LNCaP clone FGC (cell line): ENCODE measurements at regions not wholly inside any gene's neighbourhood (a gene's known extent, or its start where the extent isn't known, plus 50 kb on each side); places are given as distances from the start of the nearest gene placed in this dataset.

ENCODE experiments used
- DNase-seq: peaks from one replicate; pipeline ENCODE4 v3.0.0-alpha.2; 2011; ENCODE audit warnings: low read depth
- H3K4me3 ChIP-seq: 2 replicates; pipeline ENCODE4 v1.5.1; 2011; ENCODE audit warnings: mild to moderate bottlenecking, low read depth, low read length, control low read depth
- TF ChIP-seq, protein P1 (sequence below): IDR thresholded peaks from 2 replicates; pipeline ENCODE4 v1.5.1; 2012; ENCODE audit warnings: mild to moderate bottlenecking; ENCODE audit not compliant: control insufficient read depth, insufficient read depth; ENCODE audit errors: extremely low read depth

DNA sequence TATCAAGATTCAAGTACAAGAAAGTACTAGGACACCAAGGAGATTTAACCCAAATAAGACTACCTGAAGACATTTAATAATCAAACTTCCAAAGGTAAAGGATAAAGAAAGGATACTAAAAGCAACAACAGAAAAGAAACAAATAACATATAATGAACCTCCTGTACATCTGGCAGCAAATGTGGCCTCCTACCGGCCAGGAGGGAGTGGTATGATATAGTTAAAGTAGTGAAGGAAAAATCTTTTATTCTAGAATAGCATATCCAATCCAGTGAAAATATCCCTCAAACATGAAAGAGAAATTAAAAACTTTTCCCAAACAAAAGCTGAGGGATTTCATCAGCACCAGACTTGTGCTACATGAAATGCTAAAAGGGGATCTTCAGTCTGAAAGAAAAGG lies 104.7 kb upstream of the GUCY1A2 start:
- no peak overlapping the region for H3K4me3 ChIP-seq
- TF ChIP-seq, protein P1, sequence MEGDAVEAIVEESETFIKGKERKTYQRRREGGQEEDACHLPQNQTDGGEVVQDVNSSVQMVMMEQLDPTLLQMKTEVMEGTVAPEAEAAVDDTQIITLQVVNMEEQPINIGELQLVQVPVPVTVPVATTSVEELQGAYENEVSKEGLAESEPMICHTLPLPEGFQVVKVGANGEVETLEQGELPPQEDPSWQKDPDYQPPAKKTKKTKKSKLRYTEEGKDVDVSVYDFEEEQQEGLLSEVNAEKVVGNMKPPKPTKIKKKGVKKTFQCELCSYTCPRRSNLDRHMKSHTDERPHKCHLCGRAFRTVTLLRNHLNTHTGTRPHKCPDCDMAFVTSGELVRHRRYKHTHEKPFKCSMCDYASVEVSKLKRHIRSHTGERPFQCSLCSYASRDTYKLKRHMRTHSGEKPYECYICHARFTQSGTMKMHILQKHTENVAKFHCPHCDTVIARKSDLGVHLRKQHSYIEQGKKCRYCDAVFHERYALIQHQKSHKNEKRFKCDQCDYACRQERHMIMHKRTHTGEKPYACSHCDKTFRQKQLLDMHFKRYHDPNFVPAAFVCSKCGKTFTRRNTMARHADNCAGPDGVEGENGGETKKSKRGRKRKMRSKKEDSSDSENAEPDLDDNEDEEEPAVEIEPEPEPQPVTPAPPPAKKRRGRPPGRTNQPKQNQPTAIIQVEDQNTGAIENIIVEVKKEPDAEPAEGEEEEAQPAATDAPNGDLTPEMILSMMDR, result peak; percentile 26; the same call in 1 of the 2 replicates
- no peak for DNase-seq

DNA sequence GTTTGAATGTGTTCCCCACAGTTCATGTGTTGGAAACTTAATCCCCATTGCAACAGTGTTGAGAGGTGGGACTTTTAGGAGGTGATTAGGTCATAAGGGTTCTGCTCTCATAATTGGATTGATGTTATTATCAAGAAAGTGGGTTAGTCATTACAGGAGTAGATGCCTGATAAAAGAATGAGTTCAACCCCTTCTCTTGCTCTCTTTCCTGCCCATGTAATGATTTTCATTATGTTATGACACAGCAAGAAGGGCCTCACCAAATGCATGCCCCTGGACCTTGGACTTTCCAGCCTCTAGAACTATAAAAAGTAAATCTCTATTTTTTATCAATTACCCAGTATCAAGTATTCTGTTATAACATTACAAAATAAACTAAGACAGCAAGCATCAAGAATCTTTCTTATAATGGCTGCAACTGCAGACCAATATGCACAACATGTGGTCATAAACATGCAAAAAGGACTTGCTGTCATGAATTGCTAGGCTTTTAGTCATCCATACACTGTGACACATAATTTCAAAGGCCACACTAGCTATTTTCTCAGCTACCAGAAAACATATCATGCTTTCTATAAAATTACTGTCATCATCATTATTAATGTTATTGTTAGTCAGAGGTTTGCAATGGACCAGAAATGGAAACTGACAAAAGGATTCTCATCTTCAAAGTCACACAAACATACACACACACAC lies 99.9 kb upstream of the GUCY1A2 start:
- TF ChIP-seq, protein P1, result no peak
- no peak overlapping the region for H3K4me3 ChIP-seq
- DNase-seq, result no peak

- no peak for DNase-seq
- H3K4me3 ChIP-seq, result no peak overlapping the region
- TF ChIP-seq, protein P1, result no peak
These were observed 98.1 kb upstream of the GUCY1A2 start for GRCh38 chr11:107116358-107116757.

DNA sequence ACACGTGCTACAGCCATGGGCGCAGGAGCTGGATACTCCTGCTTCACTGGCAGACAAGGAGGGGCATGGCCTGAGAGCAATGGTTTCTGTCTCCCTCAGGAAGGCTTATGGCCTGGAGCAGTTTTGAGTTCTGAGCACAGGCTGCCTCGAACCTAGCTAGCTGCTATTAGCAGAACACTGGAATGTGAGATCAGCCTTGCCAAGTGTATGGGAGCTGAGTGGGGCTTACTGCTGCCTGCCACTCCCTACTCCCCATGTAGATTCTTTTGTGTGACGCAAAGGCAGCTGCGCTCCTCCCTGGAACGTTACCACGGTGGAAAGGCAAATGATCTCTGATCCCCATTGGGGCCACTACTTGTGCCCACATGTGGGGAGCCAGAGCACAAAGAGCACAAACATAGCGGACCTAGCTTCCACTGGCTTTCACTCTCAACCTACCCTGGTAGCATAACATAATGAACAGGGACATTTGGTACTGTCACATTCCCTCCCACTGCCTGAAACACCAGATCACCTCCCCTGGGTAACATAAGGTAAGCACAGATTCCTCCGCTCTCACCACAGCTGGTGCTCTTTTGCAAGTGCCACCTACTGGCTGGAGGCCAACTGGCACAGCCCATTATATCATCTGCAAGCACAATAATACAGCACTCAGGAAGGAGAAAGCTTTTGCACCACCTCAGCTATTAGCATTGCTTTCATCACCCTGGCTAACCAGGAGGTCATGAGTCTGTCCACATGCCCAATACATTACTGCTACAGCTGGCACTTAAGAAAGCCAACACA lies 84.6 kb upstream of the GUCY1A2 start:
- DNase-seq, result peak; percentile 39
- TF ChIP-seq, protein P1, result no peak
- H3K4me3 ChIP-seq, result no peak overlapping the region

GRCh38 chr11:107092667-107093066 lies 74.4 kb upstream of the GUCY1A2 start:
- TF ChIP-seq, protein P1, result no peak
- H3K4me3 ChIP-seq, result no peak overlapping the region
- DNase-seq, result no peak

DNA sequence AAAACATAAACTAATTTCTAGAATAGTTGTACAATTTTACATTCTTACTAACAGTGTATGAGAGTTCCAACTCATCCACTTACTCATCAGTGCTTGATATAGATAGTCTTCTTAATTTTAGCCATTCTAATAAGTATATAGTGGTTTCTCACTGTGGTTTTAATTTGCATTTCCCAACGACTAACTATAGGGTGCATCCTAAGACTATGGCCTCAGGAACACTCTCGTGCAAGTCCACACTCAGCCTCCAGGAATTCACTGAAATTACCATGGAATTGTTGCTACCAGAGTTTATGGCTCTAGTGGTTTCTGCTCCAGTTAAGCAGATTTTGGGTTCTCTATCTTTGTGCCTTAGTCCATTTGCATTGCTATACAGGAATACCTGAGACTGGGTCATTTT lies 60.1 kb upstream of the GUCY1A2 start:
- no peak overlapping the region for H3K4me3 ChIP-seq
- no peak for DNase-seq
- TF ChIP-seq, protein P1, result peak; percentile 33

DNA sequence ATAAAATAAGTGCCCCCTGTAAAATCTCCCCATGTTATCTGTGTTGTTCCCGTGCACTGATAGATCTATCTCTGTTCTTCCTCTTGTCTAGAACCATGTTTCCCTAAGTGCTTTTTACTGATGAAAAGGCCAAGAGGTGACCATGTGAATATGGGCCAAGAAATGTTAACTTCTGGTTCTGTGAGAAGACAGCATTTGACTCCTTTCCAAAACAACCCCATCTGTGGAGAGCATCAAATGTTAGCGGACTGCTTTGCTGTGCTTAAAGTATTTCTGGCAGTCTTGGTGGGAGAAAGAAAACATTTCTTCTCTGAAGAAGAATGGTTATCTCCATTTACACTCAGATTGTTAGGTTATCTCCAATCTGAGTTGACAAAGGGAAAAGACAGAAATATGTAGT lies 58.6 kb upstream of the GUCY1A2 start:
- no peak for DNase-seq
- TF ChIP-seq, protein P1, result no peak
- no peak overlapping the region for H3K4me3 ChIP-seq
